GM10248 (cell line): ENCODE measurements at regions not wholly inside any gene's neighbourhood (a gene's known extent, or its start where the extent isn't known, plus 50 kb on each side); places are given as distances from the start of the nearest gene placed in this dataset.

Experiments used
- CTCF ChIA-PET: fragments of 300-600 bp; sonication (Branson Sonifier 250); formaldehyde crosslinking; extraction: SDS; loops from one replicate; lab custom pipeline; 2021; ENCODE audit warnings: antibody characterized with exemption; lab: Yijun Ruan, JAX
- POLR2A ChIA-PET: fragments of 350-650 bp; sonication (Branson Sonifier 250); formaldehyde crosslinking; extraction: SDS; loops from one replicate; lab custom pipeline; 2020; ENCODE audit warnings: antibody characterized with exemption; lab: Yijun Ruan, JAX
- DNase-seq: peaks from one replicate; pipeline ENCODE4 v3.0.0; 2012; ENCODE audit errors: extremely low spot score
- TF ChIP-seq, protein P1 (sequence below): IDR thresholded peaks from 2 replicates; pipeline ENCODE4 v1.5.1; 2012; ENCODE audit warnings: mild to moderate bottlenecking, low read depth; ENCODE audit errors: extremely low read depth, missing control alignments, control extremely low read depth

DNA sequence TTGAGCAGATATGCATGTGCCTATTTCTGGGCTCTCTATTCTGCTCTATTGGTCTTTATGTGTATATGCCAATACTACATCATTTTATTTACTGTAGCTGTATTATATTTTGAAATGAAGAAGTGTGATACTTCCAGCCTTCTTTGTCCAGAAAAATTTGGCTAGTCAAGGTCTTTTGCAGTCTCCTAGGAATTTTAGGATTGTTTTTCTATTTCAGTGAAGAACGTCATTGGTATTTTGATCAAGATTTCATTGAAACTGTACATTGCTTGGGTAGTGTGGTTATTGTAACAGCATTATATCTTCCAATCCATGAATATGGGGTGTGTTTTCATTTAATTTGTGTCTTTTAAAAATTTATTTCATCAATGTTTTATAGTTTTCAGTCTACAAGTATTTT lies 400.3 kb downstream of the AASDHPPT start:
- CTCF ChIA-PET, result interaction anchor here (3.5 kb wide), 1 partner anchor 9 kb away, joined by 10 read pairs; no protein-coding TSS in a partner anchor

DNA sequence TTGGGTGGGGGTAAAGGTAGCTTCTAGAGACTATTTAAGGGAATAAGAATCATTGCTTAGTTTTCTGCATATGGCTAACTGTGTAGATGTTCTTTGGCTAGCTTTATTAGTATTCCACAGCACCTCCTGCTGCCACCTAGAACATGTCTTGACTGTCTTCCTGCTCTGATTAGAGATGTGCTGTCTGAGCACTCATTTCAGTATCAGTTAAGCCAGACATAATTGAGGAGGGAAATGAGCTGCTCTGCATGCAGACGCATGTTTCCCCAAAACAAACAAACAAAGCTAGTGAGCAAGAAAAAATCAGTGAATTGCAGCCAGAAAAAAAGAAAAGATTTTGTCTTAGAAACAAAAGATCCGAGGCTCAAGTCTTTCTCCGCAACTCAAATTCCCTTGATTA lies 402.2 kb downstream of the AASDHPPT start:
- DNase-seq, result no peak
- ChIA-PET CTCF (interaction anchor here (1.1 to 3.5 kb wide), 5 partner anchors 8 to 63 kb away, joined by 3 to 10 read pairs (median 4); no protein-coding TSS in a partner anchor), POLR2A (no interaction called here)
- TF ChIP-seq, protein P1, sequence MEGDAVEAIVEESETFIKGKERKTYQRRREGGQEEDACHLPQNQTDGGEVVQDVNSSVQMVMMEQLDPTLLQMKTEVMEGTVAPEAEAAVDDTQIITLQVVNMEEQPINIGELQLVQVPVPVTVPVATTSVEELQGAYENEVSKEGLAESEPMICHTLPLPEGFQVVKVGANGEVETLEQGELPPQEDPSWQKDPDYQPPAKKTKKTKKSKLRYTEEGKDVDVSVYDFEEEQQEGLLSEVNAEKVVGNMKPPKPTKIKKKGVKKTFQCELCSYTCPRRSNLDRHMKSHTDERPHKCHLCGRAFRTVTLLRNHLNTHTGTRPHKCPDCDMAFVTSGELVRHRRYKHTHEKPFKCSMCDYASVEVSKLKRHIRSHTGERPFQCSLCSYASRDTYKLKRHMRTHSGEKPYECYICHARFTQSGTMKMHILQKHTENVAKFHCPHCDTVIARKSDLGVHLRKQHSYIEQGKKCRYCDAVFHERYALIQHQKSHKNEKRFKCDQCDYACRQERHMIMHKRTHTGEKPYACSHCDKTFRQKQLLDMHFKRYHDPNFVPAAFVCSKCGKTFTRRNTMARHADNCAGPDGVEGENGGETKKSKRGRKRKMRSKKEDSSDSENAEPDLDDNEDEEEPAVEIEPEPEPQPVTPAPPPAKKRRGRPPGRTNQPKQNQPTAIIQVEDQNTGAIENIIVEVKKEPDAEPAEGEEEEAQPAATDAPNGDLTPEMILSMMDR, result no peak

More for the DNA sequence above, 400.3 kb downstream of the AASDHPPT start:
- TF ChIP-seq, protein P1, result no peak
- no peak for DNase-seq
- POLR2A ChIA-PET, result no interaction called here

DNA sequence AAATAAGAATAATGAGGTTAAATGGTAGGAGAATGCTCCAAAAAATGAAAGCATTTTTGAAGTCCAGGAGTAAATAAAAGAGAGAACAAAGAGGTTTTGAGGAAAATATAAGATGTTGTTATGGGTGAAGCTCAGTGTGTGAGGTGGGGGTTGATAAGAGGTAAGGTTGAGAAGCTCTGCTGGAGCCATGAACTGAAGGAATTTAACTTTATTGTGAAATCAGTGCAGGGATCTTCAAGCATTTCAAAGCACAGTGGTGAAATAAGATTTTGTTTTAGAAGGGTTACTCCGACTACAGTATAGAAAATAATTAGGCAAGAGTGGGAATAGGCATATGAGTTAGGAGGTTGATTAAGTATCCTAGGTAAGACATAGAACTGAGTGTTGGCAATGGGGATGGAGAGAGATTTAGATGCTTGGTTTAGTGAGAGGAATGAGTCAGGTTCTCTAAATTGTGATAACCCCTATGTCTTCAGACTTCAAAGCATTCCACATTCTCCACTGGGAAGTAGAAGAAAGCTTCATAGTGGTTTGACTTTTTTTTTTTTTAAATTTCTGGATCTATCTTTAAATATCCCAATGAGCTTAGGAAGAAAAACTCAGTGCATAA lies 403.2 kb downstream of the AASDHPPT start:
- TF ChIP-seq, protein P1, result no peak
- DNase-seq, result no peak
- POLR2A ChIA-PET, result no interaction called here
- CTCF ChIA-PET, result no interaction called here

DNA sequence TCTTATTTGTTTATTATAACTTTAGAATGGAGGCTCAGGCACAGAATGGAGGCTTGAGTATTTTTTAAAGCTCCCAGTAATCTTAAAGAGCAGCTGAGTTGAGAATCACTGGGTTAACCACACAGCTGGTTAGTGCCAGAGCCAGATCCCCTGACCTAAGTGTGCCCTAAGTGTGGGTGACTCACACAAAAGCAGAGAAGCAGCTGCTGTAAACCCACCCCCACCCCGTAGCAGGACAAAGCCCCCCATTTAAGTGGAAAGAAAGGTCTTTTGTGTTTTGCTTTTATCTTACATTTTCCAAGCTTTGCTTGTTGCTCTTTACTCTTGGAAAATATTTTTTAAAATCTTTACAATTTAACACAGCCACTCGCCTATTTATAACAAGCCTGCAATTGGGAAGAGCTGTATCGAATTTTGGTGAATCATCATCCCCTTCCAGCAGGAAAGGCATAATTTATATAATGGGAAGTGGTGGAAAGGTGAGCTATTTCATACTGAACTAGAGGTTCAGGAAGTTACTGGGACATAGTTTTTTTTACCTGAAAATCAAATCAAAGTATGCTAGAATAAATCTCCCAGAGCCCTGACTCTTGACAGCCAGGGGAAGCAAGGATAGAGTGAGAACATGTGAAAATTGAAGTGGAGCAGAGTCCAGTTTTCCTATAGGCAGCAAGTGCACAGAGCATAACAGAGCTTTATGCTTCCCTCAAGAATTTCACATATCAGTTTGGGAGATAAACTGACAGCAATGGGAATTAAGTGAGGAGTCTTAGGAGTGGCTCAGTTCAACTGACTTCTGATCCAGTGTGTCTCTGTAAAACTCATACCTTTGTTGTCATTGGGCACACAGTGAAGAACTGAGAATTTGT lies 405.7 kb downstream of the AASDHPPT start:
- CTCF ChIA-PET, result interaction anchor here (1.1 to 1.2 kb wide), 2 partner anchors 12 to 28 kb away, joined by 3 read pairs; no protein-coding TSS in a partner anchor

DNA sequence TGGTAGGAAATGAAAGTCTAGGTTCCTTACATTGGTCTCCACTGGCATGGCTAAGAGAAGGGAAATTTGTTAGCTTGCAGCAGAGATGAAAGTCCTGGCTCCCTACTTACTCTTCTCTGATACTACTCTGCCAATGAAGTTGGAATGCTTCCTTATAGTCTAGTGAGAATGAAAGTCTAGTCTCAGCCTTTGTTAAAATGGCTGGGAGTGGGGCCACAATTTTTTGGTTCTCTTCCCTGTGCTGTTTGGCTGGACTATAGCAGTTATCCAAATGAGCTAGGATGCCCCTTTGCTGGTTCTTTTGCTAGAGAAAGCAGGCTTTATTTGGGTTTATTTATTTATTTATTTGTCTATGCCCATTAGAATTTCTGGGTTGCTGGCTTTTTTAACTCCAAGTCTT lies 414.3 kb downstream of the AASDHPPT start:
- no peak for DNase-seq
- TF ChIP-seq, protein P1, result no peak
- ChIA-PET CTCF (no interaction called here), POLR2A (no interaction called here)

More for the DNA sequence above, 405.7 kb downstream of the AASDHPPT start:
- no peak for DNase-seq
- TF ChIP-seq, protein P1, result no peak
- POLR2A ChIA-PET, result no interaction called here

DNA sequence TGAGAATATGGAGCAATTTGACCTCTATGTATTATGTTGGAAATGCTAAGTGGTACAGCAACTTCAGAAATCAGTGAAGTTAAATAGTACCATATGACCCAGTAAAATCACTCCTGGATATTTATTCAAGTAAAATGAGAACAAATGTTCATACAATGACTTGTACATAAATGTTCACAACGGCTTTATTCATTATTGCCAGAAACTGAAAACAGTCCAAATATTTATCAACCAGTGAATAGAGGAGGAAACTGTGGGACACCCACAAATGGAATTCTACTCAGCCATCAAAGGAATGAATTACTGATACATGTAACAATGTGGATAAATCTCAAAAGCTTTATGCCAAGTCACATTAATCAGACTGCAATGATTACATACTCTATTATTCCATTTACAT lies 416.3 kb downstream of the AASDHPPT start:
- TF ChIP-seq, protein P1, result no peak
- CTCF ChIA-PET, result no interaction called here
- no peak for DNase-seq
- POLR2A ChIA-PET, result no interaction called here
